ENCODE measurements at regions not wholly inside any gene's neighbourhood (a gene's known extent, or its start where the extent isn't known, plus 50 kb on each side); places are given as distances from the start of the nearest gene placed in this dataset.

- H3K27ac ChIP-seq (ENCODE audit: low read depth in 1 of 2, low read length in 2 of 2): no peak overlapping the region
- TF ChIP-seq CTCF (IDR thresholded peaks at IDR 0.05): no peak
- no peak overlapping the region for H3K27ac Mint-ChIP-seq
- no peaks in the 10 kb centered on the region for H3K4me1 ChIP-seq (ENCODE audit: insufficient read depth, low read length)
- no peaks in the 10 kb centered on the region for H3K27me3 Mint-ChIP-seq
- intact Hi-C loops (cut with DNase I, micrococcal nuclease): no loop called here
- H3K36me3 Mint-ChIP-seq (ENCODE audit: low read depth): no peaks in the 10 kb centered on the region
- no peak overlapping the region for H3K4me3 ChIP-seq (ENCODE audit: low read length)
- no peak overlapping the region for H3K4me3 Mint-ChIP-seq
- no peaks in the 10 kb centered on the region for H3K36me3 ChIP-seq (ENCODE audit: insufficient read depth, low read length)
- ChIA-PET CTCF (no interaction called here), POLR2A (no interaction called here)
- DNase-seq (no peak), ATAC-seq (ENCODE audit: poor library complexity) (no peak)
- no peaks in the 10 kb centered on the region for H3K9me3 Mint-ChIP-seq
- peaks cover 0 to 4% of the 10 kb centered on the region in 2 experiments for H3K9me3 ChIP-seq (ENCODE audit: control insufficient read depth in 1 of 2, insufficient read depth in 1 of 2, low read length in 2 of 2)
- H3K4me1 Mint-ChIP-seq (ENCODE audit: low read depth): no peaks in the 10 kb centered on the region
- H3K27me3 ChIP-seq (ENCODE audit: control insufficient read depth in 1 of 2, insufficient read depth in 2 of 2, low read length in 2 of 2): no peaks in the 10 kb centered on the region
Observed at GRCh38 chr2:187815113-187815512, 260.9 kb upstream of the TFPI start.

- Mint-ChIP-seq H3K27ac (no peak overlapping the region), H3K4me1 (ENCODE audit: low read depth) (no peaks in the 10 kb centered on the region), H3K4me3 (no peak overlapping the region), H3K9me3 (no peaks in the 10 kb centered on the region), H3K27me3 (no peaks in the 10 kb centered on the region), H3K36me3 (ENCODE audit: low read depth) (no peaks in the 10 kb centered on the region)
- intact Hi-C loops (cut with DNase I, micrococcal nuclease): no loop called here
- CTCF ChIA-PET: no interaction called here
- Histone ChIP-seq H3K4me1 (ENCODE audit: insufficient read depth, low read length) (no peaks in the 10 kb centered on the region), H3K36me3 (ENCODE audit: insufficient read depth, low read length) (no peaks in the 10 kb centered on the region), H3K9me3 (ENCODE audit: control insufficient read depth in 1 of 2, insufficient read depth in 1 of 2, low read length in 2 of 2) (peaks cover 0 to 4% of the 10 kb centered on the region in 2 experiments), H3K27ac (ENCODE audit: low read depth in 1 of 2, low read length in 2 of 2) (no peak overlapping the region), H3K27me3 (ENCODE audit: control insufficient read depth in 1 of 2, insufficient read depth in 2 of 2, low read length in 2 of 2) (no peaks in the 10 kb centered on the region), H3K4me3 (ENCODE audit: low read length) (no peak overlapping the region)
- POLR2A ChIA-PET: no interaction called here
- no peak for TF ChIP-seq CTCF (IDR thresholded peaks at IDR 0.05)
- ATAC-seq (ENCODE audit: poor library complexity): no peak
- no peak for DNase-seq
Observed at GRCh38 chr2:187819624-187820023, 265.4 kb upstream of the TFPI start.

GRCh38 chr2:187825108-187825507 lies 270.9 kb upstream of the TFPI start:
- no peaks in the 10 kb centered on the region for H3K36me3 Mint-ChIP-seq (ENCODE audit: low read depth)
- Histone ChIP-seq H3K4me1 (ENCODE audit: insufficient read depth, low read length) (no peaks in the 10 kb centered on the region), H3K4me3 (ENCODE audit: low read length) (no peak overlapping the region), H3K27me3 (ENCODE audit: control insufficient read depth in 1 of 2, insufficient read depth in 2 of 2, low read length in 2 of 2) (no peaks in the 10 kb centered on the region), H3K36me3 (ENCODE audit: insufficient read depth, low read length) (no peaks in the 10 kb centered on the region), H3K27ac (ENCODE audit: low read depth in 1 of 2, low read length in 2 of 2) (no peak overlapping the region), H3K9me3 (ENCODE audit: control insufficient read depth in 1 of 2, insufficient read depth in 1 of 2, low read length in 2 of 2) (peaks cover 0 to 7% of the 10 kb centered on the region in 2 experiments)
- ChIA-PET POLR2A (no interaction called here), CTCF (no interaction called here)
- TF ChIP-seq CTCF (IDR thresholded peaks at IDR 0.05): no peak
- H3K27ac Mint-ChIP-seq: no peak overlapping the region
- ATAC-seq (ENCODE audit: poor library complexity): no peak
- DNase-seq: no peak
- no peak overlapping the region for H3K4me3 Mint-ChIP-seq
- peaks cover 3% of the 10 kb centered on the region for H3K9me3 Mint-ChIP-seq
- intact Hi-C loops (cut with DNase I, micrococcal nuclease): no loop called here
- no peaks in the 10 kb centered on the region for H3K27me3 Mint-ChIP-seq
- no peaks in the 10 kb centered on the region for H3K4me1 Mint-ChIP-seq (ENCODE audit: low read depth)

Measured in CD4-positive, alpha-beta T cell (primary cell).